GM12878 (cell line): ENCODE measurements at regions not wholly inside any gene's neighbourhood (a gene's known extent, or its start where the extent isn't known, plus 50 kb on each side); places are given as distances from the start of the nearest gene placed in this dataset.
"Not testable (repeated sequence)": the region's sequence is repeated elsewhere in the genome, so short reads cannot be mapped to it uniquely, and the experiment has no call there.

Experiments
- BCL3 ChIP-seq: IDR thresholded peaks from 2 replicates; pipeline ENCODE4 v1.6.1; 2011; ENCODE audit warnings: borderline replicate concordance, low read depth, mild to moderate bottlenecking, moderate library complexity, low read length; ENCODE audit not compliant: insufficient read depth, poor library complexity, severe bottlenecking
- CHD1 ChIP-seq: IDR thresholded peaks from 2 replicates; pipeline ENCODE4 v1.6.1; 2012; ENCODE audit warnings: low read depth, low read length, improper control_type of control experiment
- CTCF ChIP-seq, 3 experiments: IDR thresholded peaks in 2 of 3; conservative IDR thresholded peaks in 1 of 3; 2 replicates each; pipeline ENCODE4 v1.5.1; 2011; ENCODE audit warnings: low read depth in 3 of 3, low read length in 3 of 3, mild to moderate bottlenecking in 3 of 3, control low read depth in 2 of 3, moderate library complexity in 2 of 3, inconsistent platforms in 1 of 3, mixed read lengths in 1 of 3; ENCODE audit not compliant: control insufficient read depth in 2 of 3, insufficient read depth in 1 of 3; ENCODE audit errors: extremely low read depth in 1 of 3
- JUND ChIP-seq: IDR thresholded peaks from 2 replicates; pipeline ENCODE4 v1.6.1; 2012; ENCODE audit warnings: low read depth, mild to moderate bottlenecking, low read length, improper control_type of control experiment, moderate library complexity
- NR2C2 ChIP-seq: IDR thresholded peaks from 2 replicates; pipeline ENCODE4 v1.6.1; 2011; ENCODE audit warnings: borderline replicate concordance, low read depth; ENCODE audit not compliant: control insufficient read depth, insufficient read length
- POLR2A ChIP-seq: IDR thresholded peaks from 2 replicates; pipeline ENCODE4 v1.6.1; 2011; ENCODE audit warnings: low read depth, mild to moderate bottlenecking, low read length
- POLR2AphosphoS2 ChIP-seq: IDR thresholded peaks from 2 replicates; pipeline ENCODE4 v1.6.1; 2011; ENCODE audit warnings: low read depth, mild to moderate bottlenecking, low read length, improper control_type of control experiment, moderate library complexity
- POLR2AphosphoS5 ChIP-seq: IDR thresholded peaks from 2 replicates; pipeline ENCODE4 v1.6.1; 2011; ENCODE audit warnings: mild to moderate bottlenecking, low read length, inconsistent platforms
- SUZ12 ChIP-seq: fragments of 200-600 bp; sonication (generic); IDR thresholded peaks from one replicate; pipeline ENCODE4 v1.6.1; 2018; ENCODE audit warnings: antibody characterized with exemption, mild to moderate bottlenecking; ENCODE audit not compliant: unreplicated experiment
- ZNF24 ChIP-seq: fragments of 450-650 bp; IDR thresholded peaks from 2 replicates; pipeline ENCODE4 v1.6.1; 2017; ENCODE audit warnings: antibody characterized with exemption, mild to moderate bottlenecking
- TF ChIP-seq, protein P1 (sequence below): fragments of 450-650 bp; IDR thresholded peaks from 2 replicates; pipeline ENCODE4 v1.6.1; 2018; ENCODE audit warnings: mild to moderate bottlenecking, low read depth, moderate library complexity; ENCODE audit not compliant: partially characterized antibody

GRCh38 chr3:96351598-96351997 is 462.8 kb upstream of the EPHA6 start:
- TF ChIP-seq, protein P1, sequence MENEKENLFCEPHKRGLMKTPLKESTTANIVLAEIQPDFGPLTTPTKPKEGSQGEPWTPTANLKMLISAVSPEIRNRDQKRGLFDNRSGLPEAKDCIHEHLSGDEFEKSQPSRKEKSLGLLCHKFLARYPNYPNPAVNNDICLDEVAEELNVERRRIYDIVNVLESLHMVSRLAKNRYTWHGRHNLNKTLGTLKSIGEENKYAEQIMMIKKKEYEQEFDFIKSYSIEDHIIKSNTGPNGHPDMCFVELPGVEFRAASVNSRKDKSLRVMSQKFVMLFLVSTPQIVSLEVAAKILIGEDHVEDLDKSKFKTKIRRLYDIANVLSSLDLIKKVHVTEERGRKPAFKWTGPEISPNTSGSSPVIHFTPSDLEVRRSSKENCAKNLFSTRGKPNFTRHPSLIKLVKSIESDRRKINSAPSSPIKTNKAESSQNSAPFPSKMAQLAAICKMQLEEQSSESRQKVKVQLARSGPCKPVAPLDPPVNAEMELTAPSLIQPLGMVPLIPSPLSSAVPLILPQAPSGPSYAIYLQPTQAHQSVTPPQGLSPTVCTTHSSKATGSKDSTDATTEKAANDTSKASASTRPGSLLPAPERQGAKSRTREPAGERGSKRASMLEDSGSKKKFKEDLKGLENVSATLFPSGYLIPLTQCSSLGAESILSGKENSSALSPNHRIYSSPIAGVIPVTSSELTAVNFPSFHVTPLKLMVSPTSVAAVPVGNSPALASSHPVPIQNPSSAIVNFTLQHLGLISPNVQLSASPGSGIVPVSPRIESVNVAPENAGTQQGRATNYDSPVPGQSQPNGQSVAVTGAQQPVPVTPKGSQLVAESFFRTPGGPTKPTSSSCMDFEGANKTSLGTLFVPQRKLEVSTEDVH: not testable (repeated sequence)
- not testable (repeated sequence) for TF ChIP-seq ZNF24; CTCF (IDR thresholded peaks at IDR 0.05 in 2 of 3, conservative IDR thresholded peaks at IDR 0.05 in 1 of 3; ENCODE audit: control insufficient read depth in 2 of 3, extremely low read depth in 1 of 3, insufficient read depth in 1 of 3, low read depth in 3 of 3, low read length in 3 of 3); SUZ12; CHD1; POLR2AphosphoS2; POLR2A; BCL3; JUND; POLR2AphosphoS5; NR2C2
